Left lung (tissue), 4 donors: ENCODE measurements at regions not wholly inside any gene's neighbourhood (a gene's known extent, or its start where the extent isn't known, plus 50 kb on each side); places are given as distances from the start of the nearest gene placed in this dataset.
A peak's percentile ranks its signal among the peaks of the same experiment; 100 is the strongest.

Source experiments
- ATAC-seq: fragments of 200-7000 bp; cut with Tn5 transposase; one replicate; pipeline ENCODE4 v1.9.1; 2020; ENCODE audit warnings: moderate library complexity
- DNase-seq, 4 donors: peaks; one replicate each; pipeline ENCODE4 v3.0.0-alpha.2; 2013 to 2020
- H3K27ac ChIP-seq, 2 donors: fragments of 200-600 bp; sonication (generic) in 1 of 2; one replicate each; pipeline versions ENCODE4 v1.5.0 to v1.8.0; 2020 to 2021
- H3K27me3 ChIP-seq, 2 donors: fragments of 200-600 bp; sonication (generic) in 1 of 2; one replicate each; pipeline versions ENCODE4 v1.5.0 to v1.8.0; 2020 to 2021
- H3K36me3 ChIP-seq, 2 donors: fragments of 200-600 bp; sonication (generic) in 1 of 2; one replicate each; pipeline versions ENCODE4 v1.5.0 to v1.8.0; 2020 to 2021
- H3K4me1 ChIP-seq, 2 donors: fragments of 200-600 bp; one replicate each; pipeline ENCODE4 v1.8.0; 2021
- H3K4me3 ChIP-seq, 2 donors: fragments of 200-600 bp; sonication (generic) in 1 of 2; one replicate each; pipeline versions ENCODE4 v1.5.0 to v1.8.0; 2020 to 2021; ENCODE audit warnings: mild to moderate bottlenecking in 1 of 2
- H3K9me3 ChIP-seq, 2 donors: fragments of 200-600 bp; sonication (generic) in 1 of 2; one replicate each; pipeline versions ENCODE4 v1.5.0 to v1.8.0; 2020 to 2021
- intact Hi-C, 2 donors: fragments of 100-400 bp; cut with DNase I; formaldehyde crosslinking; loops; one replicate each; pipeline versions ENCODE4 v1.11.2 to v1.14.2; 2022
- TF ChIP-seq, protein P1 (sequence below), 2 donors: fragments of 200-600 bp; sonication (generic) in 1 of 2; IDR thresholded peaks; one replicate each; pipeline versions ENCODE4 v1.5.0 to v1.8.0; 2021; ENCODE audit warnings: antibody characterized with exemption in 2 of 2
- donor health status: DM: no; HTN: yes; CAD: no.
- donor health status: DM: no; HTN: no; CAD: no.

DNA sequence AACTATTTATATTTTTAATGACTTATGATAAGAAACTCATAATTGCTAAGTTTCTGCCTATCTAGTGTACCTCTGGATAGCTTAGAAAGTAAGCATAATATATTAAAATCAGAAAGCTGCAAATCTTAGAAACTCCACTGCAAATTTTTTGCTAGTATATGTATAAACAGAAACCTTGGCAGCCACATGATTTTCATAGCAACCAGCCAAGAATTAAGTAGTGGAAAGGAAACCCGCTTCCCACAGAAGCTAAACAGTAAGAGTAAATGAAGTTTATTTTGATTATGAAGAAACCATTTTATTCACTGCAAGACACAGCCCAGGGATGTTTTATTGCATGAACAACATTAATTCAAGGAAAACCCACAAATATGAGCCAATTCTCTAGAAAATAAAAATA lies 872.5 kb upstream of the ADGRL3 start:
- TF ChIP-seq, protein P1, sequence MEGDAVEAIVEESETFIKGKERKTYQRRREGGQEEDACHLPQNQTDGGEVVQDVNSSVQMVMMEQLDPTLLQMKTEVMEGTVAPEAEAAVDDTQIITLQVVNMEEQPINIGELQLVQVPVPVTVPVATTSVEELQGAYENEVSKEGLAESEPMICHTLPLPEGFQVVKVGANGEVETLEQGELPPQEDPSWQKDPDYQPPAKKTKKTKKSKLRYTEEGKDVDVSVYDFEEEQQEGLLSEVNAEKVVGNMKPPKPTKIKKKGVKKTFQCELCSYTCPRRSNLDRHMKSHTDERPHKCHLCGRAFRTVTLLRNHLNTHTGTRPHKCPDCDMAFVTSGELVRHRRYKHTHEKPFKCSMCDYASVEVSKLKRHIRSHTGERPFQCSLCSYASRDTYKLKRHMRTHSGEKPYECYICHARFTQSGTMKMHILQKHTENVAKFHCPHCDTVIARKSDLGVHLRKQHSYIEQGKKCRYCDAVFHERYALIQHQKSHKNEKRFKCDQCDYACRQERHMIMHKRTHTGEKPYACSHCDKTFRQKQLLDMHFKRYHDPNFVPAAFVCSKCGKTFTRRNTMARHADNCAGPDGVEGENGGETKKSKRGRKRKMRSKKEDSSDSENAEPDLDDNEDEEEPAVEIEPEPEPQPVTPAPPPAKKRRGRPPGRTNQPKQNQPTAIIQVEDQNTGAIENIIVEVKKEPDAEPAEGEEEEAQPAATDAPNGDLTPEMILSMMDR (IDR thresholded peaks at IDR 0.05): no peak
- H3K36me3 ChIP-seq: no peaks in the 10 kb centered on the region
- ATAC-seq (no peak), DNase-seq (peak in 1 of 4 donors; percentile 40)
- intact Hi-C loops: no loop called here
- H3K4me1 ChIP-seq: no peaks in the 10 kb centered on the region
- H3K27me3 ChIP-seq: no peaks in the 10 kb centered on the region
- H3K27ac ChIP-seq: no peak overlapping the region
- H3K9me3 ChIP-seq: no peaks in the 10 kb centered on the region
- H3K4me3 ChIP-seq: no peak overlapping the region

DNA sequence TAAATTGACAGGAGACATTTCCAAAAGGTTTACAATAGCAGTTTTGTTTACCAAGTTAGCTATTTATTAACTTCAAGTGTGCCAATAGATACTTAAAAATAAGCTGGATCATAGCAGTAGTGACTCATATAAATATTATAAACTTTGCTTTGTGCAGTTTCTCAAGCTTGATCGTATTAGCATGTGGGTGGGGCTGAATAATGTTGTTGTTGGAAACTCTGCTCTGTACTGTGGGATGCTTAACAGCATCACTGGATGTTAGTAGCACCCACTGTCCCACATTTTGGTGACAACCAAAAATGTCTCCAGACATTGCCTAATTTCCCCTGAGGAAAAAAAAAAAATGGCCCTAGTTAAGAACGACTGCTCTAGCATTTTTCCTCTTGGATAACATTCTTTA lies 855.2 kb upstream of the ADGRL3 start:
- DNase-seq (no peak), ATAC-seq (no peak)
- H3K27ac ChIP-seq: no peak overlapping the region
- no peaks in the 10 kb centered on the region for H3K9me3 ChIP-seq
- H3K4me1 ChIP-seq: no peaks in the 10 kb centered on the region
- H3K4me3 ChIP-seq: no peak overlapping the region
- intact Hi-C loops: no loop called here
- TF ChIP-seq, protein P1 (IDR thresholded peaks at IDR 0.05): no peak
- no peaks in the 10 kb centered on the region for H3K27me3 ChIP-seq
- no peaks in the 10 kb centered on the region for H3K36me3 ChIP-seq

- no peak overlapping the region for H3K4me3 ChIP-seq
- H3K4me1 ChIP-seq: no peaks in the 10 kb centered on the region
- H3K27me3 ChIP-seq: no peaks in the 10 kb centered on the region
- H3K36me3 ChIP-seq: no peaks in the 10 kb centered on the region
- H3K27ac ChIP-seq: no peak overlapping the region
- intact Hi-C loops: no loop called here
- DNase-seq (no peak), ATAC-seq (no peak)
- TF ChIP-seq, protein P1 (IDR thresholded peaks at IDR 0.05): no peak
- H3K9me3 ChIP-seq: no peaks in the 10 kb centered on the region
These were observed 854.7 kb upstream of the ADGRL3 start for GRCh38 chr4:60345392-60345791.

GRCh38 chr4:60359746-60360367 lies 840.3 kb upstream of the ADGRL3 start:
- intact Hi-C loops: no loop called here
- no peak overlapping the region for H3K27ac ChIP-seq
- DNase-seq (no peak), ATAC-seq (no peak)
- H3K27me3 ChIP-seq: no peaks in the 10 kb centered on the region
- no peaks in the 10 kb centered on the region for H3K36me3 ChIP-seq
- H3K4me1 ChIP-seq: no peaks in the 10 kb centered on the region
- H3K4me3 ChIP-seq: no peak overlapping the region
- TF ChIP-seq, protein P1 (IDR thresholded peaks at IDR 0.05): no peak
- H3K9me3 ChIP-seq: peaks cover 0 to 5% of the 10 kb centered on the region in 2 donors

DNA sequence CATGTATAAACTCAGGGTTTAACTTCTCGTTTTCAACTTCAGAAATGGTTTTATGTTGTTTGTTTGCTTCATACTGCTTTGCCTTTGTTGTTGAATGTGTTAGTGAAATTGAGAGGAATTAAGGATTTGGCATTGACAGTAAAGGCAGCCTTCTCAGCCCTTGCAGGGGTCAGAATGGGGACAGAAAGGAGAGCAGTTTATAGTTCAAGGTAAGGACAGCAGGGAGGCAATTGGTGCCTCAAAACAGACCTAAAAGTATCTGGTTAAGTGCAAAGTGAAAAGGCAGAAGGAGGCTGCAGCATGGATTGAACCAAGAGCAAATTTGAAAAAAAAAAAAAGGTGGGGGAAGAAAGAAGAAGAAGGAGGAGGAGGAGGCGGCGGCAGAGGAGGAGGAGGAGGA lies 835.0 kb upstream of the ADGRL3 start:
- TF ChIP-seq, protein P1 (IDR thresholded peaks at IDR 0.05): no peak
- Histone ChIP-seq H3K36me3 (no peaks in the 10 kb centered on the region), H3K4me3 (no peak overlapping the region), H3K27ac (no peak overlapping the region), H3K4me1 (no peaks in the 10 kb centered on the region), H3K9me3 (no peaks in the 10 kb centered on the region), H3K27me3 (no peaks in the 10 kb centered on the region)
- no peak for ATAC-seq
- no peak for DNase-seq
- intact Hi-C loops: no loop called here
